ENCODE measurements at regions not wholly inside any gene's neighbourhood (a gene's known extent, or its start where the extent isn't known, plus 50 kb on each side); places are given as distances from the start of the nearest gene placed in this dataset.

DNA sequence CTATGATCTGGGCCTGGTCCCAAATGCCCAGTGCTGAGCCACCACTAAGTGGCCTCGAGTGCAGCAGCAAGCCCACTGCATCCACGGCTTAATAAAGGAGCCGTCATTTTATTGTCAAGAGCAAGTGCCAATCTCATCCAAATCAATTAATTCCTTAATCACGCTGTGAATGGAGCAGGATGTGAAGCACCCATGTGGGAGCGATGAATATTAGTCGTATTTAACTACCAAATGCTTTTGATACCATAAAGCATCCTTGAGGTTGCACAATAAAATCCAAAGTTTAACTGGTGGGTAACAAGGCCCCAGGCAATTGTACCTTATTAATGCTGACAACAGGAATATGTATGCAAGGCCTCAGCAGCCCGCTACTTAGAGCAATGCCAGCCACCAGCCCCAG, 226.0 kb upstream of the C16orf82 start:
- TF ChIP-seq NFIC (IDR thresholded peaks at IDR 0.05) = no peak
- TF ChIP-seq GTF2F1 (IDR thresholded peaks at IDR 0.05; ENCODE audit: low read depth, low read length) = no peak
- TF ChIP-seq, protein P1, sequence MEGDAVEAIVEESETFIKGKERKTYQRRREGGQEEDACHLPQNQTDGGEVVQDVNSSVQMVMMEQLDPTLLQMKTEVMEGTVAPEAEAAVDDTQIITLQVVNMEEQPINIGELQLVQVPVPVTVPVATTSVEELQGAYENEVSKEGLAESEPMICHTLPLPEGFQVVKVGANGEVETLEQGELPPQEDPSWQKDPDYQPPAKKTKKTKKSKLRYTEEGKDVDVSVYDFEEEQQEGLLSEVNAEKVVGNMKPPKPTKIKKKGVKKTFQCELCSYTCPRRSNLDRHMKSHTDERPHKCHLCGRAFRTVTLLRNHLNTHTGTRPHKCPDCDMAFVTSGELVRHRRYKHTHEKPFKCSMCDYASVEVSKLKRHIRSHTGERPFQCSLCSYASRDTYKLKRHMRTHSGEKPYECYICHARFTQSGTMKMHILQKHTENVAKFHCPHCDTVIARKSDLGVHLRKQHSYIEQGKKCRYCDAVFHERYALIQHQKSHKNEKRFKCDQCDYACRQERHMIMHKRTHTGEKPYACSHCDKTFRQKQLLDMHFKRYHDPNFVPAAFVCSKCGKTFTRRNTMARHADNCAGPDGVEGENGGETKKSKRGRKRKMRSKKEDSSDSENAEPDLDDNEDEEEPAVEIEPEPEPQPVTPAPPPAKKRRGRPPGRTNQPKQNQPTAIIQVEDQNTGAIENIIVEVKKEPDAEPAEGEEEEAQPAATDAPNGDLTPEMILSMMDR (IDR thresholded peaks at IDR 0.05 in 2 of 3, conservative IDR thresholded peaks at IDR 0.05 in 1 of 3; ENCODE audit: insufficient read depth in 2 of 3, low read depth in 1 of 3, low read length in 3 of 3) = no peak
- TF ChIP-seq ZNF143 (CRISPR knock-in tag; IDR thresholded peaks at IDR 0.05) = no peak
